ENCODE measurements at regions not wholly inside any gene's neighbourhood (a gene's known extent, or its start where the extent isn't known, plus 50 kb on each side); places are given as distances from the start of the nearest gene placed in this dataset.
"Not testable (repeated sequence)": the region's sequence is repeated elsewhere in the genome, so short reads cannot be mapped to it uniquely, and the experiment has no call there.

DNA sequence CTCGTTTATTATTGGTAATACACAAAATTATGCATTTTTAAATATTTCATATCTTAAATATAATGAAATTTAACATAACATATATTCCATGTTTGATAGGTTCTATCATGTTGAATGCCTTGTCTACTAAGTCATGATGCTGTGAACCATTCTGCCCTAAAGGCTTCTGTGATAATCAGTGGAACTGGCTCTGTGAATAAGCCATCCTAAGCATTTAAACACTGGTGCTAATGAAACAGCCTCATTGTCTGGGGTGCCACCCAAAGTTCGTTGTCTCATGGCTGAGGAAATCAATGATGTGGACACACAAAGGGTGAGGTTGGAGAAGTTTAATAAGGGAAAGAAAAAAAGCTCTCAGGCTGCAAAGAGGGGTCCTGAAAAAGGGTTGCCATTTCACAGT is 264.7 kb upstream of the ZRANB2 start:
- DNase-seq, result no peak

DNA sequence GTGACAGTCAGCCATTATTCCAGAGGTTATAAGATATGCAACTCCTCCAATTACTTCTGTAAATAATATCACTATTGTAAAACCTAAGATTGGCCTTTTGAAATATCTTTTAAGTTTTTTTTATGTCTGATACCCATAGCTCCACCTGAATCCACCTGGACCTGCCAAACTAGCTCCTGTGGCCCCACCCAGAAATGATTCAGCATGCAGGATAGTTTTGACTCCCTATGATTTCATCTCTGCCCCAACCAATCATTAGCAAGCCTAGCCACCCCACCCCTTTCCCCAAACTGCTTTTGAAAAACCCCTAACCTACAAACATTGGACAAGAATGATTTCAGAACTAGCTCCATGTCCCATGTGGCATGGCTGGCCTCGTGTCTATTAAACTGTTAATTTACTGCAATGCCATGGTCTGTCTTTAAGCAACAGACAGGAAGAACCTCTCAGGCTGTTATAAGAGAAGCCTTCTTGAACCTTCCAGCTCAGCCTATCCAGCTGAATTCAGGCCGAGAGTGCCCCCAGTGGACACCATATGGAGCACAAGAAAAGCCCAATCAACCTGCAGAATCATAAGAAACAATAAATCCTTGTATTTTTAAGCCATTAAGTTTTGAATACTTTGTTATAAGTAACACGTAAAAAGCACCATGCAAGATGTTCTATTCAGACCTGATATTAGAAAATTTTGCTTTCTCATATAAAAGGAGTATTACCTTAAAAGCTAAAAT is 263.0 kb upstream of the ZRANB2 start:
- no peak for DNase-seq

DNA sequence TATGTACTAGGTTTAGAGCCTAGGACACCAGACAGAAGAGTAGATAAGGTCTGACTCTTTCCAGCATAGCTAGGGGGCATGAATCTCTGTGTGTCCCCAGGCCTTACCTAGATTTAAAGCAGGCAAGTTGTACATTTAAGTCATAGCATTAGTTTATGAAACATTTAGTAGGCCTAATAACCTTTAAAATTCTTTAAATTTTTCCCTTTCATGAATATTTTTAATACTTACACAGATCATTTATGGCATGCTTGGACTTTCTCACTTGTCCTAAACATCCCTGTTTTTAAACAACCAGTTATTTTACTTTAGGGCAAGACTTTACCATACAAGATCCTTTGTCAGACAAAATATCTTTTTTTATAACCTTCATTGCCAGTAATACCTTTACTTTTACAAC is 258.4 kb upstream of the ZRANB2 start:
- DNase-seq, result no peak

DNA sequence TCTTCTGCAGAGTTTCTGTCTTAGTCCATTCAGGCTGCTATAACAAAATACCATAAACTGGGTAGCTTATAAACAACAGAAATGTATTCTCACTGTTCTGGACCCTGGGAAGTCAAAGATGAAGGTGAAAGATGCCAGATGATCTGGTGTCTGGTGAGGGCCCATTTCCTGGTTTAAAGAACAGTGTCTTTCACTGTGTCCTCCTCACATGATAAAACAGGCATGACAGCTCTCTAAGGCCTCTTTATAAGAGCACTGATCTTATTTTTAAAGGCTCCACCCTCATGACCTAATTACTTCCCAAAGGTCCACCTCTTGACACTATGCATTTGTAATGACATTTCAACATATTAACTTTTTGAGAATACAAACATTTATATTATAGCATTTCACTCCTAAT is 250.2 kb upstream of the ZRANB2 start:
- no peak for DNase-seq

DNA sequence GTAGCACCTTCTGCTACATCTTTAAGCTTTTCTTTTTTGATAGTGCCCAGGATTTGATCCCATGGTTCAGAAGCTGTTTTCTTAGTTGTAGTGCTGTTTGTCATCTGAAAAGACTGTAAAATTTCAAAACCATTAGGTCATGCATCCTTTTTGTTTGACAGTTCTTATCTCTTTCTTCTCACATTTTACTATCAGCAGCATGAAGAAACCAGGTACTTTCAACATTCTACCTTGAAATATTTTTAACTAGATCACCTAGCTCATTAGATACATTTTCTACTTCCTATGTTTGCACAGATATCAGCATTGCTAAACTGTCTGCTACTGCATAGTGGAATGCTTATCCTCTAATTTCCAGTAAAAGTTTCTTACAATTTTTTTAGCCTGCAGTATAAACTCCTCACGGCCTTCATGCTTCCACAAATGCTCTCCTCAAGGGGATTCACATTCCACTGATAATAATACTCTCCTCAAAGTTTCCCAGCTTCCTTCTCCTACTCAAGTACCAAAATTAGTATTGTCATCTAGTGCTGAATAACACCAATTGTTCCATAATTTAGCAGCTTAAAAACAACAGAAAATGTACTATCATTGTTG is 243.9 kb upstream of the ZRANB2 start:
- peak; percentile 21 for DNase-seq

DNA sequence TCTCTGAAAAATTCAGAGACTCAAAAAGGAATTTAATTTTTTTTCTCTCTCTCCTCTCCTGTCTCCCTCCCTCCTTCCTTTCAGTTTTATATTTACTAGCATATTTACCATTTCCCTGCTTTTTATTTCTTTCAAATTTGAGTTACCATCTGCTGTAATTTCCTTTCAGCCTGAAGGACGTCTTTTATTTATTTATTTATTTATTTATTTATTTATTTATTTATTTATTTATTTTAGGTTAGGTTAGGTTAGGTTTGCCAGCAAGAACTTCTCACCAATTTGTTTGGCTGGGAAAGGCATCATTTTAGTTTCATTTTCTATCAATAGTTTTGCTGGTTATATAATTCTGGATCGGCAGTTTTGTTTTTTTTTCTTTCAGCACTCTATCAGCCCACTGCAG is 231.7 kb upstream of the ZRANB2 start:
- no peak for DNase-seq

DNA sequence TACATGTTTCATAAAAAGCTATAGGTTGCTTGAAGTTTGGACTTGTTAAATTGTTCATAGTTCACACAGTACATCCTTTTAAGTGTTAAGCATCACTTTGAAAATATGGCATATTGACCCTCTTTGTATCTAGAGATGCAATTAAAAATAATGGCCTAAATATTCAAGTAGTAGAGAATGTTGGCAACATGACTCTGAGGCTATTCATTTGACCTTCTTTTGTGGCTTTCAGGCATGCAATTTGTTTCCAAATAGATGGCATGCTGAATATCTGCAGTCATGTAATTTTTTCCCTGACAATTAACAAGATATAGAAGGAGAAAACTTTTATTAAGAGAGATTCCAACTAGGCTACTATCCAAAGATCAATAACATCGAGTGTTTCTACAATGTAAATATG is 230.5 kb upstream of the ZRANB2 start:
- peak; percentile 6 for DNase-seq

DNA sequence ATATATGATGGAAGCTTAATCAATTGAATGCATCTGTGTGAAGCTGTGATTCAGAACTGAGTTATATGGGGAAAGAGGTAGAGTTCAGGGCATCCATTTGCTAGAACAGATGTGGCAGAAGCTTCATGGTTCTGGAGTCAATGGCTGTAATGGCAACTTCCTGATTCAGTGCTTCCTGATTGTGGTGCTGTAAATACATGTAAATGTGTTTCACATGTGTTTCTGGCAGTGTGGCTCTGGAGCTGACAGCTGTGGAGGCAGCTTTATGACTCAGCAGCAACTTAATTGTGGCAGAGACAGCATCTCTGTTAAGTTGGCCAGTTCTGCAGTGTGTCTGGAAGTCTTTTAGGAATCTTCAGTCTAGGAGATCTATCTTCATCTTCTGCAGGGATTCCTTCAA is 226.6 kb upstream of the ZRANB2 start:
- peak; percentile 70 for DNase-seq

DNA sequence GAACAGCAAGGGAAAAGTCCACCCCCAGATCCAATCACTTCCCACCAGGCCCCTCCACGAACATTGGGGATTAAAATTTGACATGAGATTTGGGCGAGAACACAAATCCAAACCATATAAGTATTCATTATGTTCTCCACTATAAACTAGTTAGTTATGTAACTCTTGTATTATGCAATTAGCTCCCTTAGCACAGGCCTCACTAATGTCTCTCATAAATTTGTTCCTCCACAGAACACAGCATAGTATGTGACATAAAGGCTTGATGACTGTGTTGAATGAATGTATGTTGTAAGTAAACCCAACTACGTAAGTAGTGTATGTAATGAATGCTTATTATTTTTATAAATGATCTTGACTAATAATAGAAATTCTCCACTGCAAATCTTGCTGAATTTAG is 223.3 kb upstream of the ZRANB2 start:
- no peak for DNase-seq

DNA sequence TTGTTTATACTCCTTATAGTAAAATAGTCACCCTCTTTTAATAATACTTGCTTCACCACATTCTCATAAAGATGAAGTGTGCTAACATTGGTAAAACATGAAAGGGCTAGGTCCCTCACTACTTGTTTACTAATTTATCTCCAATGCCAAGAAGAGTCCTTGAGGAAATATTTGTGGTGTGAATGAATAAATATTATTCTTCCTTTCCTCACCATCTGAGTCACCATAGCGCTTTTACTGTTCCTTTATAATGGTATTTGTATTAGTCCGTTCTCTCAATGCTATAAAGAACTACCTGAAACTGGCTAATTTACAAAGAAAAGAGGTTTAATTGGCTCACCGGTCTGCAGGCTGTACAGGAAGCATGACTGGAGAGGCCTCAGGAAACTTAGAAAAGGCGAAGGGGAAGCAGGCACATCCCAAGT is 222.8 kb upstream of the ZRANB2 start:
- DNase-seq, result peak; percentile 34

DNA sequence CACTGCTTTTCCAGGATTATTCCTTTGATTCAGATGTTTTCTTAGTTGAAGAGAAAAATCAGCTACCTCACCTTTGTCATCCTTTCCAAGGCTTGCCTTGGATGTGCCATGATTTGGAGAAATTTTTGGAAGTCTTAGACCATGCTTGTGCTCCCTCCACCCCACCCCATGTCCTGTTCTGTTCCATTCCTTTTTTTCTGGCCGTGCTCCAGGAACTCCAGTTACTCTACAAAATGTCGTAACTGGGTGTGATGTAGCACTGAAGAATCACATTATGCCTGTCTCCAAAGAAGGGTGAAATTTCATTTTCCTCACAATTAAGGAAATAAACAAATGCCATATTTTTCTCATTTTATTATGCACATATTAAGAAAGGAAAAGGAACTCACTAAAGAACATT is 217.8 kb upstream of the ZRANB2 start:
- peak; percentile 13 for DNase-seq

DNA sequence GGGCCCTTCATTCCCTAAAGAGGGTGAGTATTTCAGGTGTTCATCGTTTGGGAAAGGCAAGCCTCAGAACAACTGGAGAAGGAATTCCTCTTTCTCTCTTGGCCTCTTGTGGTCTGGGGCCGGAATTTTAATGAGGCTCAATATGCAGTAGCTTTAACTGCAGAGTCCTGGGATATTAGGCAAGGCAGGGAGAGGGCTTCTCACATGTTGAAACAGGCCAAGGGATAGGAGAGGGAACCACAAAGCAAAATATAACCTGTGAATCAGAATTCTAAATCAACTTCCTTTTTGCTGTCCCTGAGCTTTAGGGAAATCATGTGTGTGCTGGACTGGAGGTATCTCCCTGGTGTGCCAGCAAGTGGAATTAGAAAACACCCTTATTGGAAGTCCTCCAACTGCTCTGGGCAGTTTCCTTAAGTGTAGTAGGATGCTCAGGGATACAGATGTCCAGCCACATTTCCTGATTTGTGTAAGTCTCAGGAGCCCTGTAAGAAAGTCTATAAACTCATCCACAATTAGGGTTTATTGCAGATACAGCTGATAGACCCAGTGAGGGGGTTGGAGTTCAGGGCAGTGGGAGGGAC is 215.8 kb upstream of the ZRANB2 start:
- DNase-seq, result peak; percentile 10

DNA sequence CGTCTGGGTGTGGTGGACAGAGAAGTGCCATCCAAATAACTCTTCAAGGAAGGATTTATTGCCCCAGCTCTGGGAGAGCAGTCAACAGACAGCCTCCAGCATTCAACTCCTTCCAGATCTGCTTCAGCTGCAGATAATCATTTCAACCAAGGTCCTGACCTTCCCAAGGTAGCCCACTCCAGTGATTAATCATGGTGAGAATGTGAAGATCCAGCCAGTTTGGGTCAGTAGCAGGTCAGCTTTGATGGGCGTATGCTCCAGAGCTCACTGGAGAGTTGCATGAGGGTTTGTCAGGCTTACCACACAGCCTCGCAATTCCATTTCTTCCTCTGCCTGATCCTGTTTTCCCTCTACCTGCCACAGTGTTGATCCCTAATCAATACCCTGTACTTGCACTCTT is 214.5 kb upstream of the ZRANB2 start:
- DNase-seq, result no peak

DNA sequence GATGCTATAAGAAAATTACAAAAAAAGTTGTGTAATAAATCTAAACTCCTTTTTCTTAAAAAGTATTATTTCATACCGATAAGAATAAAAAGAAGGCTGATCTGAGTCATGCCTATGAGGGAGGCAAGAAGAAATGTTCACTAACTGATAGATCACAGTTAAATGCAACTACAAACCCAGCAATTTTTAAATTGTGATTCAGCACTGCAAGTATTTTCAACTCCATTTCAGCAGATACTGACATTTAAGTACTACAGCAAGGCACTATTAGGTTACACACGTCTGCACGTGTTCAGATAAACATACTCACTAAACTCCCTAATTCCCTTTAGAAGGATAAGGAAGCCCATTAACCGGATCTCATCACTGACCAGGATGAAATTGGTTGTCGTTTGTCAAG is 213.3 kb upstream of the ZRANB2 start:
- DNase-seq, result peak; percentile 30

DNA sequence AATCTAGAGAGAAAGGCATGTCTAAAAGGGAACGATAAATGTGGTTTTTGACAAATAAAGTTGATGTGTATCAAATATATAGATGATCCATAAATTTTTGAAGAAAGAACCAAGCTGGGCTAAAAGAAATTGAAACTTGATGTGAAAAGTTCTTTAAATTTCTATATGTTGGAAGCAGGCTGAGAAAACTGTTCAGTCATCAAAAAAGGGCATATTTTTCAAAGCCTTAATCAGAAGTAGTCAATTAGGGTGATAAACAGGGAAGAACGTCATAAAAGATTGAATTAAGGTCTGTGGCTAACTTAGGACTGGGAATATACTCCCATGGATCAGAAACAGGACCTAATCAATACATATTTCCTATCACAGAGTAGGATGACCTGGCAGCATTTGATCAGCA is 211.4 kb upstream of the ZRANB2 start:
- no peak for DNase-seq

DNA sequence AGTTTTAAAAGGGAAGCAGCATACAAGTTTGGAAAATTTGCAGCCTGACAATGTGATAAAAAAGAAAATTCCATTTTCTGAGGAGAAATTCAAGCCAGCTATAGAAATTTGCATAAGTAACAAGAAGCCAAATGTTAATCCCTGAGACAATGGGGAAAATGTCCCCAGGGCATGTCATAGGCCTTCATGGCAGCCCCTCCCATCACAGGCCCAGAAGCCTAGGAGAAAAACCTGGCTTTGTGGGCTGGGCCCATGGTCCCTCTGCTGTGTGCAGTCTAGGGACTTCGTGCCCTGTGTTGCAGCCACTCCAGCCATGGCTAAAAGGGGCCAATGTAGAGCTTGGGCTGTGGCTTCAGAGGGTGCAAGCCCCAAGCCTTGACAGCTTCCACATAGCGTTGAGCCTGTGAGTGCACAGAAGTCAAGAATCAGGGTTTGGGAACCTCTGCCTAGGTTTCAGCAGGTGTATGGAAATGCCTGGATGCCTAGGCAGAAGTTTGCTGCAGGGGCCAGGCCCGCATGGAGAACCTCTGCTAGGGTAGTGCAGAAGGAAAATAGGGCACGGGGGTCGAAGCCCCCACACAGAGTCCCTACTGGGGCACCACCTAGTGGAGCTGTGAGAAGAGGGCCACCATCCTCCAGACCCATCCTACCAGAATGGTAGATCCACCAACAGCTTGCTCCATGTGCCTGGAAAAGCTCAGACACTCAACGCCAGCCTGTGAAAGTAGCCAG is 209.8 kb upstream of the ZRANB2 start:
- not testable (repeated sequence) for DNase-seq

DNA sequence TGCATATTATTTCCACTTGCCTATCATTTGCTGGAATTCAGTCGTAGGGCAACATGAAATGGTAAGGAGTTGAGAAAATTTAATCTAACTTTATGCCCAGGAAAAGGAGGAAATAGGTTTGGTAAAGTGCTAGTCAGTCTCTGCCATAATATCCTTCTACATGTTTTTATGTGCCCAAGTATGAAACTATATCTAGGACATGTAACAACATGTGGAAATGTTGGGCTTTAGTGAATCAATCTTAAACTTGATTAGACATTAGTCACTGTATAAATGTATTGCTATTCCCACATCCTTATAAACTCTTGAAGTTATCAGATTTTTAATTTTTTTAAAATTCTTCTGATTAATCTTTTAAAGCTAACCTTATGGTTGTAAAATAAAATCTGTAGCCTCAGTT is 204.7 kb upstream of the ZRANB2 start:
- DNase-seq, result no peak

DNA sequence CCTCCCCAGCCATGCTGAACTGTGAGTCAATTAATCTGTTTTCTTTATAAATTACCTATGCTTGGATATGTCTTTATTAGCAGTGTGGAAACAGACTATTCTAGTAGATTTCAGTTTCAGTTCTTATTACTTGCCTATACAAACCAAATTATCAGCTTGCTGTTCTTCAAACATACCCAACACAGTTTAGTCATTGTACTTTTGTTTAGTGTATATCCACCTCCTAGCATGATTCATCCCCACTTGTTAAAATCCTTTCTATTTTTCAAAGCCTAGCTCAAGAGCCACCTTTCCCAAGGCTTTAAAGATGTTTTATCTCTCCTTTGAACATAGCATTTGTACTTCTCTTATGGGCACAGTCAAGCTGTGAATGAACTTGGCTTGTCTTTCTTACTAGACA is 195.6 kb upstream of the ZRANB2 start:
- DNase-seq, result no peak

DNA sequence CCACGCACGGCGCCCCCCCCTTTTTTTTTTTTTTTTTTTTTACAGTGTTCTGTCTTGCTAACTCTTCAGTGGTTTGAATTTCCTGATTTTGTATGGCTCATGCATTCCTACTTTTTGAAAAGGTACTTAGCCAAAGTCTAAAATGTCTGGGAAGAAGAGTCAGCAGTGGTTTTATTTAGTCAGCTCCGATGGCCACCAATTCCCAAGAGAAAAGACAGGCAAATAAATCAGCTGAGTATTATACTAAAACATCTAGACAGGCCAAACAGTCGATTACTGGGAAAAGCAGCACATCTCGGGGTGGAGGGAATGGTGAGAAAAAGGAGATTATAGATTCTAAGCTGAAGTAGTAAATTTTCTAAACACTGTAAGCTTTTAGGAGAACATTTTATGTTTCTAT is 192.5 kb upstream of the ZRANB2 start:
- peak; percentile 82 for DNase-seq

DNA sequence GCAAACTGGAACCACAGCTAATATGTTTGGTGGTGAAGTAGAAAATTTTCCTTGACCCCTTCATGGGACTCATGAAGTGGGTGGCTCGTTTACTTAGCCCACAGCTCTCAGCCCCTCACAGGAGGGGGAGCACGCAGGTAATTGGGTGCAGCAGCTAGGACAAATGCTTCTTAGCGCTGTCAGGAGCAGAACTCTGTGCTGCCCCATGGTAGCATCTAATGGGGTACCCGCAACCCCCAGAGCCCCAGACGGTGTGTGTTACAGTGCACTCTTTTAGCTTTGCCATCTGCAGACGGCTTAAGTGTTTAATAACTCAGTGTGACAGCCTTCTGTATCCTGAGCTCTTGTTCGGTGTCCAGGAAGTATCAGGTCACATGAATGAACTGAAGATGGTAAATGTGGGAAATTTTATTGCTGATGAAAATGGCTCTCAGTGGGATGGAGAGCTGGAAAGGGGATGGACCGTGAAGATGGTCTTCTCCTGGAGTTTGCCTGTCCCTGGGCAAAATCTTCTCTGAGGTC is 189.6 kb upstream of the ZRANB2 start:
- no peak for DNase-seq

DNA sequence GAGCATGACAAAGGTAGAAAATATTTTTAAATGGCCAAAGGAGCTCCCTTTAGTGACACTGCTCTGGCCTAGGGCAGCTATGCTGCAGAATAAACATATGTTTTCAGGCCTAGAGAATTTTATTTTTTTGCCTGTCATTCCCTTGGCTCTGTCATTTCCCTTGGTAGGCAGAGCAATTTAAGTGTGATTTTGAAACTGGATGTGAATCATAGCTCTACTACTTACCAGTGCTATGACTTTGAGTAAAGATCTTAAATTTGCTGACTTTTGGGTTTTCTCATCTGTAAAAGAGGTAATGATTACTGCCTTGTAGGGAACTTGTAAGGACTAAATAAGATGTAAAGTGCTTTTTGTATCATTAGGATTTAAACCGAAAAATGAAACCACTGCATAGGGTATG is 189.0 kb upstream of the ZRANB2 start:
- peak; percentile 59 for DNase-seq

DNA sequence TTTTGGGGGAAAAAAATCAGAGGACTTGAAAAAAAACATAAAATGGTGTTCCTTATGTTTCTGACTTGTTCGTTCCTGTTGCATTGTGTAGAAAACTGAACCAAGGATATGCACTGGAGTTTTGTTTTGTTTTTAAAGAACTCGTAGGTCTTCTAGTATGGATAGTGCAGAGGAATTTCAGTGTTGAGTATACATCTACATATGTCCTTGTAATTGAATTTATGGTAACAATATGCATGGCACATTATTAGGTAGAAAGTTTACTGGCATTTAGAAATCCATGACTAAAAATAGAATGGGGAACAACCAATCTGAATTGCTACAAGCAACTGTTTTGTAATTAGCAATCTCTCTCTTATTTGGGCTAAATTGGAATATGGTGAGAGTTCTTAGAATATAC is 188.3 kb upstream of the ZRANB2 start:
- no peak for DNase-seq

DNA sequence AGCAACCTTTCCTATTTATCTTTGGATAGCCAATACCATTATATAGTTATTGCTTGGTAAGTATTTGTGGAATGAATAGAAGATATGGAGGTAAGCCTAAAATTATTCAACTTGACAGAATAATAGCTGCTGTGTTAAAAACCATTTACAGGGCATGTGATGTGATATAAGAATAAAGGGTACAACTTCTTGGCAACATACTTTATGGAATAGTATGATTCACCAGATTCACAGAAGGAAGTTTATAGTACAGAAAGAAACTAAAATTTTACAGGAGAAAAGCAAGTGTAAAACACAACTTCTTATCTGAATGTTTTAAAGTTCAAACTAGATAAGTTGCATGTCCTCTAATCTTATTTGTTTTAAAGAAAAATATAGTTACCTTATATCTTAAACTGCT is 186.4 kb upstream of the ZRANB2 start:
- DNase-seq, result no peak
